Mesenchymal stem cell (in vitro differentiated cells and primary cell): ENCODE measurements at regions not wholly inside any gene's neighbourhood (a gene's known extent, or its start where the extent isn't known, plus 50 kb on each side); places are given as distances from the start of the nearest gene placed in this dataset.

Experiments
- DNase-seq: peaks from one replicate; pipeline ENCODE4 v3.0.0-alpha.2; 2013
- H2AFZ ChIP-seq: one replicate; pipeline ENCODE4 v1.6.1; 2013; ENCODE audit warnings: low read depth, mild to moderate bottlenecking, control low read depth, inconsistent platforms, low read length, moderate library complexity
- H2AK5ac ChIP-seq: 2 replicates; pipeline ENCODE4 v1.6.1; 2013; ENCODE audit warnings: low read length, moderate library complexity, mild to moderate bottlenecking, inconsistent platforms; ENCODE audit not compliant: severe bottlenecking
- H2BK120ac ChIP-seq: one replicate; pipeline ENCODE4 v1.6.1; 2013; ENCODE audit warnings: low read depth, mild to moderate bottlenecking, inconsistent platforms, low read length, moderate library complexity
- H2BK12ac ChIP-seq, 2 experiments: one replicate each; pipeline ENCODE4 v1.6.1; 2013; ENCODE audit warnings: inconsistent platforms in 2 of 2, low read length in 2 of 2, mild to moderate bottlenecking in 2 of 2, moderate library complexity in 2 of 2, control low read depth in 1 of 2
- H2BK15ac ChIP-seq: one replicate; pipeline ENCODE4 v1.6.1; 2013; ENCODE audit warnings: mild to moderate bottlenecking, low read depth, inconsistent platforms; ENCODE audit not compliant: poor library complexity, severe bottlenecking
- H2BK5ac ChIP-seq: 2 replicates; pipeline ENCODE4 v1.6.1; 2013; ENCODE audit warnings: low read depth, mild to moderate bottlenecking, low read length, control low read depth, inconsistent platforms; ENCODE audit not compliant: poor library complexity, severe bottlenecking
- H3K14ac ChIP-seq, 2 experiments: one replicate each; pipeline ENCODE4 v1.6.1; 2013; ENCODE audit warnings: inconsistent platforms in 2 of 2, low read length in 2 of 2, control low read depth in 1 of 2, mild to moderate bottlenecking in 1 of 2, moderate library complexity in 1 of 2
- H3K18ac ChIP-seq, 2 experiments: one replicate each; pipeline ENCODE4 v1.6.1; 2013; ENCODE audit warnings: inconsistent platforms in 2 of 2, low read length in 2 of 2, control low read depth in 1 of 2, low read depth in 1 of 2, mild to moderate bottlenecking in 1 of 2
- H3K23ac ChIP-seq, 2 experiments: one replicate each; pipeline ENCODE4 v1.6.1; 2013; ENCODE audit warnings: inconsistent platforms in 2 of 2, low read length in 2 of 2, mild to moderate bottlenecking in 2 of 2, moderate library complexity in 2 of 2, control low read depth in 1 of 2
- H3K27ac ChIP-seq: 2 replicates; pipeline ENCODE4 v1.5.1; 2013; ENCODE audit warnings: mild to moderate bottlenecking, moderate library complexity, low read length, control low read depth, inconsistent platforms; ENCODE audit not compliant: poor library complexity, severe bottlenecking
- H3K27me3 ChIP-seq, 2 experiments: 2 replicates each; pipeline versions ENCODE4 v1.6.1 to v1.7.0; 2013; ENCODE audit warnings: low read length in 2 of 2, mild to moderate bottlenecking in 2 of 2, moderate library complexity in 2 of 2, control low read depth in 1 of 2, inconsistent platforms in 1 of 2; ENCODE audit not compliant: control insufficient read depth in 1 of 2, insufficient read depth in 1 of 2
- H3K36me3 ChIP-seq, 2 experiments: 2 replicates each; pipeline versions ENCODE4 v1.6.1 to v1.7.0; 2013; ENCODE audit warnings: low read length in 2 of 2, control low read depth in 1 of 2, inconsistent platforms in 1 of 2, low read depth in 1 of 2, mild to moderate bottlenecking in 1 of 2; ENCODE audit not compliant: insufficient read depth in 2 of 2, control insufficient read depth in 1 of 2
- H3K4ac ChIP-seq, 2 experiments: one replicate each; pipeline ENCODE4 v1.6.1; 2013; ENCODE audit warnings: inconsistent platforms in 2 of 2, low read length in 2 of 2, mild to moderate bottlenecking in 2 of 2, moderate library complexity in 2 of 2, control low read depth in 1 of 2, low read depth in 1 of 2
- H3K4me1 ChIP-seq: 2 replicates; pipeline ENCODE4 v1.6.1; 2013; ENCODE audit warnings: low read depth, low read length, control low read depth; ENCODE audit not compliant: control insufficient read depth, insufficient read depth
- H3K4me2 ChIP-seq: 2 replicates; pipeline ENCODE4 v1.6.1; 2013; ENCODE audit warnings: low read length, mild to moderate bottlenecking, inconsistent platforms; ENCODE audit not compliant: poor library complexity, severe bottlenecking
- H3K4me3 ChIP-seq, 2 experiments: 2 replicates each; pipeline versions ENCODE4 v1.5.1 to v1.7.0; 2013; ENCODE audit warnings: low read length in 2 of 2, mild to moderate bottlenecking in 2 of 2, control low read depth in 1 of 2, low read depth in 1 of 2; ENCODE audit not compliant: insufficient read depth in 1 of 2
- H3K79me1 ChIP-seq: replicated peaks from 2 replicates; pipeline ENCODE4 v1.6.1; 2013; ENCODE audit warnings: mild to moderate bottlenecking, control low read depth, low read length, inconsistent platforms; ENCODE audit not compliant: poor library complexity, severe bottlenecking
- H3K9ac ChIP-seq: 2 replicates; pipeline ENCODE4 v1.7.0; 2013; ENCODE audit warnings: mild to moderate bottlenecking, low read length, moderate library complexity
- H3K9me3 ChIP-seq: 2 replicates; pipeline ENCODE4 v1.7.0; 2013; ENCODE audit warnings: mild to moderate bottlenecking, low read length; ENCODE audit not compliant: control insufficient read depth
- H4K8ac ChIP-seq: one replicate; pipeline ENCODE4 v1.6.1; 2013; ENCODE audit warnings: inconsistent platforms, mild to moderate bottlenecking, low read length, moderate library complexity
- H4K91ac ChIP-seq: one replicate; pipeline ENCODE4 v1.6.1; 2013; ENCODE audit warnings: mild to moderate bottlenecking, low read length, inconsistent platforms
- WGBS: methylation state at CpG from one replicate; pipeline ENCODE4 v1.1.7; 2013; ENCODE audit warnings: mixed read lengths; 5-methylcytosine and 5-hydroxymethylcytosine counted together

- Histone ChIP-seq H4K8ac (no peak overlapping the region), H3K23ac (no peak overlapping the region), H2AFZ (no peak overlapping the region), H2BK15ac (no peak overlapping the region), H3K9ac (no peak overlapping the region), H2BK5ac (no peak overlapping the region), H3K27ac (no peak overlapping the region), H3K27me3 (no peaks in the 10 kb centered on the region), H3K18ac (no peak overlapping the region), H2BK12ac (no peak overlapping the region), H3K4me3 (no peak overlapping the region), H3K9me3 (peaks cover 46% of the 10 kb centered on the region), H3K4ac (no peak overlapping the region), H4K91ac (no peak overlapping the region), H3K14ac (no peak overlapping the region), H3K79me1 (no peaks in the 10 kb centered on the region), H3K36me3 (no peaks in the 10 kb centered on the region), H3K4me2 (no peak overlapping the region), H2BK120ac (no peak overlapping the region), H2AK5ac (no peak overlapping the region), H3K4me1 (no peaks in the 10 kb centered on the region)
- DNase-seq: no peak
Measured at GRCh38 chr13:46975173-46975572, 78.3 kb upstream of the HTR2A start.

GRCh38 chr13:46968450-46968849 is 71.6 kb upstream of the HTR2A start:
- H3K23ac ChIP-seq: no peak overlapping the region
- 100% methylated on average over 1 of the region's 2 CpGs for WGBS
- H3K14ac ChIP-seq: no peak overlapping the region
- H4K91ac ChIP-seq: no peak overlapping the region
- peaks cover under 1% of the 10 kb centered on the region for H3K9me3 ChIP-seq
- no peaks in the 10 kb centered on the region for H3K4me1 ChIP-seq
- H2BK15ac ChIP-seq: no peak overlapping the region
- no peaks in the 10 kb centered on the region for H3K36me3 ChIP-seq
- no peak overlapping the region for H3K27ac ChIP-seq
- H3K4ac ChIP-seq: no peak overlapping the region
- DNase-seq: no peak
- no peak overlapping the region for H2BK5ac ChIP-seq
- no peak overlapping the region for H2AFZ ChIP-seq
- H2BK12ac ChIP-seq: no peak overlapping the region
- H2BK120ac ChIP-seq: no peak overlapping the region
- H3K4me3 ChIP-seq: no peak overlapping the region
- H3K27me3 ChIP-seq: no peaks in the 10 kb centered on the region
- no peak overlapping the region for H3K18ac ChIP-seq
- H2AK5ac ChIP-seq: no peak overlapping the region
- H3K9ac ChIP-seq: no peak overlapping the region
- H3K4me2 ChIP-seq: no peak overlapping the region
- no peaks in the 10 kb centered on the region for H3K79me1 ChIP-seq
- no peak overlapping the region for H4K8ac ChIP-seq

- Histone ChIP-seq H3K4me1 (no peaks in the 10 kb centered on the region), H3K27ac (no peak overlapping the region), H4K91ac (no peak overlapping the region), H3K4me3 (no peak overlapping the region), H2BK12ac (peak overlapping the region in 1 of 2 experiments; percentile 18), H3K23ac (no peak overlapping the region), H2AFZ (no peak overlapping the region), H3K27me3 (no peaks in the 10 kb centered on the region), H2BK15ac (no peak overlapping the region), H2BK120ac (no peak overlapping the region), H3K4me2 (no peak overlapping the region), H3K9me3 (no peaks in the 10 kb centered on the region), H4K8ac (no peak overlapping the region), H3K9ac (peak overlapping the region; percentile 48), H3K14ac (no peak overlapping the region), H3K36me3 (no peaks in the 10 kb centered on the region), H3K18ac (peak overlapping the region in 1 of 2 experiments; percentile 64), H3K79me1 (no peaks in the 10 kb centered on the region), H2BK5ac (no peak overlapping the region), H3K4ac (no peak overlapping the region), H2AK5ac (no peak overlapping the region)
- 50% methylated on average over 2 of the region's 2 CpGs for WGBS
- DNase-seq: peak; percentile 45
Measured at GRCh38 chr13:46964789-46965527, 68.1 kb upstream of the HTR2A start.

- H3K27me3 ChIP-seq: no peaks in the 10 kb centered on the region
Measured at GRCh38 chr13:46963904-46964303, 67.1 kb upstream of the HTR2A start.

More at GRCh38 chr13:46963904-46964303, 67.1 kb upstream of the HTR2A start:
- no peak overlapping the region for H2BK5ac ChIP-seq
- no peak overlapping the region for H3K23ac ChIP-seq
- no peak for DNase-seq
- H2AFZ ChIP-seq: no peak overlapping the region
- no peak overlapping the region for H2AK5ac ChIP-seq
- H3K14ac ChIP-seq: no peak overlapping the region
- H3K18ac ChIP-seq: no peak overlapping the region
- no peak overlapping the region for H2BK12ac ChIP-seq
- 91% methylated on average over 4 of the region's 4 CpGs for WGBS
- H3K4ac ChIP-seq: peak overlapping the region in 1 of 2 experiments; percentile 22
- H4K91ac ChIP-seq: no peak overlapping the region
- H3K79me1 ChIP-seq: no peaks in the 10 kb centered on the region
- no peaks in the 10 kb centered on the region for H3K36me3 ChIP-seq
- no peak overlapping the region for H4K8ac ChIP-seq
- H3K4me3 ChIP-seq: no peak overlapping the region
- H3K4me2 ChIP-seq: no peak overlapping the region
- H3K27ac ChIP-seq: no peak overlapping the region
- peak overlapping the region; percentile 48 for H3K9ac ChIP-seq
- H3K4me1 ChIP-seq: no peaks in the 10 kb centered on the region
- H3K9me3 ChIP-seq: no peaks in the 10 kb centered on the region
- no peak overlapping the region for H2BK15ac ChIP-seq
- no peak overlapping the region for H2BK120ac ChIP-seq
